GM19023 (cell line): ENCODE measurements at regions not wholly inside any gene's neighbourhood (a gene's known extent, or its start where the extent isn't known, plus 50 kb on each side); places are given as distances from the start of the nearest gene placed in this dataset.

Experiments used
- ATAC-seq: cut with Tn5 transposase; IDR thresholded peaks from one replicate; pipeline ENCODE4 v1.9.1; 2021; ENCODE audit warnings: mild to moderate bottlenecking, moderate library complexity; ENCODE audit not compliant: unreplicated experiment

DNA sequence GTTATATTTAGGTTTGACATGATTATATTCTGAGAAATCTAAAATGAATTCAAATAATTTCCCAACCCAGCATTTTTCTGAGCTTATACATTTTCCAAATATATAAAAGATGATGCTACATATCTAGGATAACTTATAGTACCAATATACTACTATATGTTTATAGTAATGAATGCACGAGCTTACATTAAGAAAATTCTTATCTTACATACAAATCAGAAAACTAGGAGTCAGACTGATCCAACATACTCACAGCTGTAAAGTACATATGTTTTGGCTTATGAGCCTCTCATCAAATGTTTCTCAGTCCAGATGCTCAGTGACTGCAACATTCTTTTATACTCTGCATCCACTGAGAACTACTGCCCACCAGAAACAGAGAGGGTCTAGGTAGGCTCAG, 491.3 kb upstream of the KLF12 start:
- no peak for ATAC-seq

DNA sequence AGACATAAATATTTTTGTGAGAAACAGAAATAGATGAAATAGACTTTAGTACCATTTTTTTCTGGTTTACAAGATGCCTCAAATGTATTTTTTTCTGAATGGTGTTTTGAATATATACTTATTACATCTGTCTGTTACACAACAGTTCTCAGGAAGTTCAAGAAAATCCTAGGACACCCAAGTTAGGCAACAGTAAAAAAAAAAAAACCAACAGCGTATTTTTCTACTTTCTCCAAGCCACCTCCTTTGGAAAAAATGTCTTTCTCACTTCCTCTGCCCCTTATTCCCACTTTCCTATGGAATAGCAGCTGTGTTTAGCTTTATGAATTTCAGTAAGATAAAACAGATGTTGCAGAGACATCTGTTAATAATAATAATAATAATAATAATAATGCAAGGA, 489.6 kb upstream of the KLF12 start:
- no peak for ATAC-seq

DNA sequence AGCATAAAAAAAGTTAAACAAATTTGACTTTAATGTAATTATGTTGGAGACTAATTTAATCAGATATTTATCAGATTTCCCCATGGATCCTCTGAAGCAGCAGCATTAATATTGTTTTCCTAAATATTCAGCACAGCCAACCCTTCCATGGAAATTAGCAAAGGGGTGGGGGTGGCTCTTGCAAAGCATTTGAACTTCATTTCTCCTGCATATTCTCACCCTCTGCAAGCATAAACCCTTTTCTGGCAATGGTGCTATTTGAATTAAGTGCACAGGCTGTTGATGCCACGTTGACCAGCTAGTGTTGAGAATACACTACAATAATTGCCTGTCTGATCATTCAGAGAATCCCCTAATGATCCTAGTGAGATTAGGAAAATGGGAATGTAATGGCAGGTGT, 488.1 kb upstream of the KLF12 start:
- no peak for ATAC-seq

DNA sequence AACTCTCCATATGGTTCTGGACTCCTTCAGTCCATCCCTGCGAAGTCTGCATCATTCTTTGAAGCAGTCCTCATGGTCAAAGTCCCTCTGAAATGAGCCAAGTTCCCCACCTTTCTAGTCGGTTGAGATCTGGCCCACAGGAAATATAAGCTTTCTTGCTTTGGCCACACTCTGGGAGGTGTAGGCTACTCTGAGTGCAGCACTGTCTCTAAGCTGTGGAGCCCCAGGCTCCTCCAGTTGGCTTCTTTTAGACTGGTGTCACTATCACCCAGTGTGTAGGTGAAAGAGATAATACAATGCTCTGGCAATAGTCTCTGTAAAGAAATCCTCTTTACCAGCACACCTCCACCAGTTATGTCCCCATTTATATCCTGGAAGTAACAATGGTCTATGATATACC, 486.5 kb upstream of the KLF12 start:
- no peak for ATAC-seq

DNA sequence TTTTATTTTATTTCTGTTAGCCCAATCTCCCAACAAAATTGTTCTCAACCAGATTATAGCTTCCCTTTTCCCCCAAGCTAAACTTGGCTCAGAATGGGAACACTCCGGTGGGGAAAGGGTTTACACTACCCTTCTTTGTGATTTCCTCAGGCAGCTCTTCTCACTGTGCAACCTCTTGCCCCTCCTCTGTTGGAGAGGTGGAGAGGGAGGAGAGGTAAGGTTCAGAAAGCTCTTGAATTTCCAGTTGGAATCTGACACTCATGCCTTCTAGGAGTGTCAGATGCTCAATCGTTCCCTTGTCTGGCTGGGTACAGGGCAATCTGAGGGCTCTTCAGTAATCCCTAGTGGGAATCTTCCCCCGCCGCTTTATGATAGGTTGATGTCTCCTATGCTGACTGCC, 486.1 kb upstream of the KLF12 start:
- no peak for ATAC-seq

DNA sequence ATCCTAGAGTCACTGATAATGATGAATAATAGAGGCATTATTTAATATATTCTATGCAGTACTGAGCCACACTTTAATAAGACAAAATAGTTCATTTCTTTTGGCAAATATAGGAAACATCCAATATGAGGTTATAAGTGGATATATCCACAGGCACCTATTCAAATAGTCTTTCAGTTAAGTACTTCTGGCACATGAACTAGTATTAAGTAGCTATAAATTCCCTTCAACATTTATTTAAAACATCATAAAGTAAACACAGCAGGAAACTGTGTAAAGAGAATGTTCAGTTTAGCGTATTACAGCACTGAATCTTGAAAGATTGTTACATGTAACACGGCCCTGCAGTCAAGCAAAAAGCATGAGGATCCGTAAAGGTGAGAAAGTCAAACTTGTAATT, 463.3 kb upstream of the KLF12 start:
- ATAC-seq = no peak

DNA sequence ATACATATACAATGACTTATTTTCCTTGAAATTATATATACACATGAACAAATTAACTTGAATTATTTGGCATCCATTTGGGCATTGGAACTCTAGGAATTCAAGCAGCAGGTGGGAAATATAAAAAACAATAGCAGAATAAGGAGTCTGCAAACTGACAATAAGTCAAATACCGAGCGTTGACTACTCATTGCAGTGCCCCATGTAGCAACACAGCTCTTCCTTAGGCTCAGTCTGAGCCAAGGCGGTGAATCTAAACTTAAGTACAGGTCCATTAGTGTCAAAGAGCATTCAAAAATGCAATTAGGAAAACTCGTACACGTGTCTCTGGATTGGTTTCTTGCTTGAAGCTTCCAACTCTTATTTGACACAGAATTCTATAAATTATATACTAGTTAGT, 462.5 kb upstream of the KLF12 start:
- ATAC-seq = no peak

DNA sequence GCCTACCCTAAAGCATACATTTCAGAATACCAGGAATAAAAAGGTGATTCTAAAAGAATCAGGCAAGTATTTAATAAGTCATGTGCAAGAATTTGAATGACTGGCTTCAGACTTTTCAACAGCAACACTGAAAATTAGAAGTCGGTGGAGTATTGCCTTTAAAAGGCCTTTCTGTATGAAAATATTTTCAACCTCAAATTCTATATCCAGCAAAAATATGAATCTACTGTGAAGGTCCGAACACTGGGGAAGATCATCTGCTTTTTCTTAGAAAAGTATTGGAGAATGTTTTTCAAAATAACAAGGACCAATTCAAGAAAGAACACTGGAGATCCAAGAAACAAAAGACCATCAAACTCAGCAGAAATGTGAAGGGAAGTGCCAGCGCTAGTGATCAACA, 459.5 kb upstream of the KLF12 start:
- ATAC-seq = no peak

DNA sequence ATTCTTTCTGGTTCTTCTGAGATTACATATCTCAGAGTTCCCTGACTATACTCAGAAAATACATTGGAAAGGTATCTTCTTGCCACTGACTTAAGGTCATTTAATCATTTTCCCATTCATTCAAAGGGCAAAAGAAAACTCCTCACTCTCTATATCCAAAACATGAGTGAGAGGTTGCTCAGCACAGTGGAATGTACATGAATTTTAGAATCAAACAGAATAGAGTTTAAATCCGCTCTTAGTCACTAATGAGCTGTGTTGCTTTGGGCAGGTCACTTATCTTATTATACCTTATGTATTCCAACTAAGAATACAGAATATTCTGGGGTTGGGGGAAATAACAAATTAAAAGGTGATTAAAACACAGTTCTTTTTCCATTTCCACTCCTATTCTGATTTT, 452.6 kb upstream of the KLF12 start:
- no peak for ATAC-seq

DNA sequence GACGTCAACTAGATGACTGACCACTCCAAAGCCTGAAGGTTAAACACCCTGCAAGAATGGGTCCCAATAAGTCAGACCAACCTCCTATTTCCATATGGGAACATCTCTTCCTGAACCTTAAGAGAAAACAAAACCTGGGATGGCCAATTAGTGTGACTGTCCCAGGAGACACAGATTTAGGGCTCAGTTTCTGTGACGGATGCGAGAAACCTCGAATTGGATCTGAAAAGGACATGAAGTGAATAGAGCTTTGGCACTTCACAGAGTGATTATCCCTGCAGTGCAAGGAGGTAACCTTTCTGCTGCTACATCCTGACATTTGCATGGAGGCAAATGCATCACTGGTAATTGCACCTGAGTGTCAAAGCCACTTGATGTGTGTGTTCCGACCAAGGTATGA, 442.2 kb upstream of the KLF12 start:
- ATAC-seq = no peak

DNA sequence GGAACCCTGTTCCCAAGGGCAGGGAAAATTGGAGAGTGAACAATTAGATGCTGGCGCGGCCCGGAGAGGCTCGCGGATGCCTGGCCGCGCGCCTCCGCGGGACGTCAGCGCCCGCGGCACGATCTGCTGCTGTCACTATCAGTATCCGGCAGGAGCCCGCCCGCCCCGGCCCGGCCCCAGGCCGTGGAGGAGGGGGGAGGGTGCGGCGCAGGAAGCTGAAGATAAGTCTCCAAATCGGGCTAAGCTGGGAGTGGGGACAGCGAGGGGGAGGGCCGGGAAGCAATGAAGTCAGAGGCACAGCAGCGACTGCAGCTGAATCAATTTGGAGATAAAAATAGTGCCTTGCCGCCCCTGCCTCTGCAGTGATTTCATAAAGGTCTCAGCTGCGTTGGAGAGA, 441.5 kb upstream of the KLF12 start:
- peak; percentile 55 for ATAC-seq

DNA sequence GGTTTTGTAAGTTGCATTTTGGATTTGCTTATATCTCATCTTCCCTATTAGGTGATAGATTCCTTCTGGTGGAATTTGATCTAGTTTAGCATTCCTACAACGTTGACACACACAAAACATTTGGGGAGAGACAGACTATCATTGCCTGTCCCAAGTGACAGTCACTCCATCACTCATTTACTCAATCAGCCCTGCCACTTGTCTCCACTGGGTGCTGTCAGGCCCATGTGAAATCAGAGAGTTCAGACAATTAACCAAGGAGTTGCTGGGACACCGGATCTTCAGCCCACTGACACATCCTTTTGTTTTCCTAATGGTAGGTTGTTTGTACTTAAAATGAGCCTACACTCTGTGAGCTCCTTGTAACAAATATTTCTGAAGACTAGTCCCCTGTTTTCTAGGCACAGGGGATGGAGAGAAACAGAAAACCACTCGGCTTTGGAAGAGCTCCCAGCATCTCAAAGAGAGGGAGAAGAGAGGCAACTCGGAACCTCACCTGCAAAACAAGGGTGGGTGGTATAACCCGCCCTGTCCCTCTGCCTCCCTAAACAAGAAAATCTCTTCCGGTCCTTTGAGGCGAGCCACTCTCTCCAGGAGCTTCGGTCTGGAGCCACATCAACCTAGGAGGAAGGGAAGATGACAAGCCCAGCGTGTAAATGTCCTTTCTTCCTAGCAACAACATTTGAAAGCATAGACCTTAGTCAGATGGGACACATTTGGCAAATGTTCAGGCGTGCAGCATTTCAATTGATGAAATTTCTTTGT, 440.9 kb upstream of the KLF12 start:
- peak; percentile 22 for ATAC-seq

DNA sequence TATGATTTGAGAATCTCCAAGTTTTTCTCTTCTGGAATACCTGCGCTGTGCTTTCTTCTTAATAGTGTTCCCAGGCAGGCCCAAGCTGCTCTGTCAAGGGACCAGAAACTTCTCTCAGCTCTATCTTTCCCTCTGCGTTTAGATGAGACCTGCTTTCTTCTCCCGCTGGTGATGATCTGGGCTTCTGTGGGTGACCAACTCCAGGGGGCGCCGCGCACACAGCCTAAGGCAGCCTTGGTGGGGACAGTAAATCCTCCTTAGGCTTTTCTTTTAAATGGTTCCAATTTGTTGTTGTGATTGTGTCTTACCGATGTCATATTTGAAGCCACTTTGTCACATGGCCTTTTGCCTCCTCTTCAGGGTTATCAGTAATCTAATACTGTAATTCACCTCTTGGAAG, 439.4 kb upstream of the KLF12 start:
- ATAC-seq = no peak

DNA sequence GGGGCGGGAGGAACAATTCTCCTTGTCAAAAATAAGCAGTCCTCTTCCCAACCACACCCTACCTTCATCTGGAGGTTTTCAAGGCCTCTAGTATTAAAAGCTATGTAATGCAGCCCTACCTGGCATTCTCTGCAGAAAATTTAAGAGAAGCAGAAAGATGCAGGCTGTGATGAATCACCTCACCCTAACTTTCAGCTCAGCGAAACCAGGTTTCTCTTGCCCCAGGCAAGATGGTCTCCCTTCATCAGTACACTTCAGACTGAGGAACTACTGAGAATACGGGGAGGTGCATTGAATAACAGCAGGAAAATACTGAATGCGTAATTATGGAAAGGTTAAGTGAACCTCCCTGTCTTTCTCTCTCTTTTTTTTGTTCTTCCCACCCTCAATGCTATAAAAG, 437.6 kb upstream of the KLF12 start:
- ATAC-seq = no peak

DNA sequence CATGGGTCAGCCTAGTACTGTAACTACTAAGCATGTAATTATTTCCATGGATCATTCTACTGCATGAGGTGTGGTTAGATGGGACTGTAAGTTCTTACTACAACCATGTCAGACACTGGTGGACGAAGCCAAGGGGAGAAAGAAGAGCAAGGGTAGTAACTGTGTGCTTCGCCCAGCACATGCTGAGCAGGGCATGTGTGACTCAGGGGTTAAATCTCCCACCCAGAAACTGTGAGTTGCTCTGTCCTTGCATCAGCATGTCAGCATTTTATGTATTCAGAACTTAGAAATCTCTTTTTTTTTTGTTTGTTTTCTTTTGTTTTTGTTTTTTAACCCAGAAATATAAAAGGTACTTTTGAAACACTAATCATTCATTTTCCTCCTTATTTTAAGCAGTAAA, 436.6 kb upstream of the KLF12 start:
- ATAC-seq = no peak

DNA sequence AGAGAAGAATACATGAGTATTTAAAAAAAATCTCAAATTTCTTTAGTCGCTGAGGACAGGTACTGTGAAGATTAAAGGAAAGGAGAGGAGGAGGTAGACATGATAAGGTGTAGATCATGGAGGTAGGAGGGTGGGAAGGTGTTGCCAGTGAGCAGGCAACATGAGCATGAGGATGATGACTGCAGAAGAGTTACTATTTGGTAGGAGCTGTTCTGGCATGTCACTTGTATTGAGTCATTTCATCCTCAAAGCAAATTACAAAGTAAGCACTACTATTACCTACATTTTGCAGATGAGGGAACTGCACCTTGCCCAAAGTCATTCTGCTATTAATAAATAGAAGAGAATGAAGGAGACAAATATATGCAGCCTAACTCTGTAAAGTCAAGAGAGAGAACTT, 435.8 kb upstream of the KLF12 start:
- no peak for ATAC-seq

DNA sequence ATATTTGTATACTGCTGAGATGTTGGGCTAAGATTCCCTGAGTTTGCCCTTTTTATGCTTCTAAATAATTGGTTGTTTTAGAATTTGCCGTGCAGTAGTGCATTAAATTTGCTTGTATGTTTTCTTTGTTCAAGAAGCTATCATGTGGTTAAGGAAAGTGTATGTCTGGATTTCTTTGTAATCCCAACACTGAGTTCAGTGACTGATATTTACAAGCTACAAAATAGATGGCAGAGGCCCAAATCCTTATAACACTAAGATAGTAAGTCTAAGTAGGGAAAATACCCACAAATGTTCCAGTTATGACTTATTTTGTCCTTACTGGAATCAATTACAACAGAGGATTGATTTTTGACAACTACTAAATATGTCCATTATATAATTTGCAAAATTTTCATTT, 435.0 kb upstream of the KLF12 start:
- ATAC-seq = no peak

DNA sequence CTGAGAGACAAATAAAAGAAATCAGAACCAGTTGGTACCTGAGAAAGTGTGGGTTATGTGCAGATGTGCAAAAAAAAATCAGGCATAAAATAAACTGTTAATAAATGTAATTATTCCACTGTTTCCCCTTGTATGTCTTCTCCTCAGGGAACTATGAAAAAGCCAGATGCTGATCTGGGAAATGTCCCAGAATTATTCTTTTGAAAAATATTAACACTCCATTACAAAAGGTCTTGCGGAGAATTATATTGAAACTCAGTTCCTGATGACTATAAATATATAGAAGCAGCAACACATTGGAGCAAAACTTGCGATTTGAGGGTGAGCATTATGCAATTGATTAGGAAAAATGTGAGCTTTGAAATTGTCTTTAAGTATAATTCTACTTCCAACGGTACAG, 433.3 kb upstream of the KLF12 start:
- ATAC-seq = no peak

DNA sequence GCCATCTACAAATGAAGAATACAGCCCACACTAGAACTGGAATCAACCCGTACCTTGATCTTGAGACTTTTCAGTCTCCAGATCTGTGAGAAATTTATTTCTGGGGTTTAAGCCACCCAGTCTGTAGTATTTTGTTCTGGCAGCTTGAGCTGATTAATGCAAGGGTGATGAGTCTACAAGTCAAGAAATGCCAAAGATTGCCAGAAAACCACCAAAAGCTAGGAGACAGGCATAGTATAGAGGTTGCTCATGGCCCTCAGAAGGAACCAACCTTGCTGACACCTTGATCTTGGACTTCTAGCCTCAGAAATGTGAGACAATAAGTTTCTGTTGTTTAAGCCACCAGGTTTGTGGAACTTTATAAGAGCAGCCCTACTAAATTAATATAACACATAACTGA, 428.2 kb upstream of the KLF12 start:
- ATAC-seq = no peak

DNA sequence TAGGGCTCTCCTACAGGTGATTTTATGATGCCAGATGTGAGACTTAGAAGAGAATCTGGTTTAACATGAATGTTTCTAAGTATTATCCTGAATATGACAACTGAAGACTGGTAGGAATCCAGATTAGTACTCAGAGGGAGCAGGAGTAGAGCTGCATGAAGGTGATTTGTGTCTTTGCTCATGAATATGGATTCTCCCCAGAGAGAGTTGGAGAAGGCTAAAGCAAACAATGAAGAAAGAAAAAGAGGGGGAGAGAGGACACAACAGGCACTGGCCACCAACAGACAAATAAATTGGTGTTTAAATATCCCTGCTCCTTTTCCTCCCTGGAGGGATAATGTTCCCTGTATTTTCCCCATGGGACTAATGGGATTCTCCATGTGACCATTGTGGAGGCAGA, 427.0 kb upstream of the KLF12 start:
- ATAC-seq = no peak

DNA sequence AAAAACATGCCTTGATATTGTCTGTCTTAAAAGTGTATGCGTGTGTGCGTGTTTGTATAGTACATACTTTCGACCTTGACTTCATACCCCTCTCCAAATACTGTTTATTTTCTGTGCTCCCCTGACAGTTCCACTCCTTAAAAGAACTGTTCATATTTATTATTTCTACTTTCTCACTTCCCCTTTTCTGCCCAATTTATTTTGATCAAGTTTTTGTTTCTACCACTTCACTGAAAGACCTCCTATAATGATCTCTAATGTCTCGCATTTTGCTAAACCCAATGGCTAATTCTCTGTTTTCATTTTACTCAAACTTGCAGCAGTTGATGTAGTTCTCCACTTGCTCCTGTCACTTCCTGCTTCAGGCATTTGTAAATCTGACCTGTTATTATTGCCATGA, 426.1 kb upstream of the KLF12 start:
- ATAC-seq = no peak

DNA sequence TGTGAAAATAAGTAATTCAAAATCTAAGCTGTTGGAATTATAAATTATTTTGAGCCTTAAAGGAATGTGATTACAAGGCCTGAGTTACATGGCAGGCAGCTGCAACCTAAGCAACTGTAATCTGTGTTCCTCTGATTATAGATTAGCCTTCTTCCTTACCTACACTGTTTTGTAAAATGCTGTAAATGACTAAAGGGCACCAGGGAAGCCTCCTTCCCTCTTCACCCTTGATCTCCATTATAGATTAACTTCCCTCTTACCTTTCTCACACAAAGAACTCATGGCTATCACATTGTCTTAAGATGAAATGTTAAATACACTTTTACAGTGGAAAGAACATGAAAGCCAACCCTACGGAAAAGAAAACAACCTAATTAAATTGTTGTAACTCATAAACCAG, 423.7 kb upstream of the KLF12 start:
- ATAC-seq = no peak

DNA sequence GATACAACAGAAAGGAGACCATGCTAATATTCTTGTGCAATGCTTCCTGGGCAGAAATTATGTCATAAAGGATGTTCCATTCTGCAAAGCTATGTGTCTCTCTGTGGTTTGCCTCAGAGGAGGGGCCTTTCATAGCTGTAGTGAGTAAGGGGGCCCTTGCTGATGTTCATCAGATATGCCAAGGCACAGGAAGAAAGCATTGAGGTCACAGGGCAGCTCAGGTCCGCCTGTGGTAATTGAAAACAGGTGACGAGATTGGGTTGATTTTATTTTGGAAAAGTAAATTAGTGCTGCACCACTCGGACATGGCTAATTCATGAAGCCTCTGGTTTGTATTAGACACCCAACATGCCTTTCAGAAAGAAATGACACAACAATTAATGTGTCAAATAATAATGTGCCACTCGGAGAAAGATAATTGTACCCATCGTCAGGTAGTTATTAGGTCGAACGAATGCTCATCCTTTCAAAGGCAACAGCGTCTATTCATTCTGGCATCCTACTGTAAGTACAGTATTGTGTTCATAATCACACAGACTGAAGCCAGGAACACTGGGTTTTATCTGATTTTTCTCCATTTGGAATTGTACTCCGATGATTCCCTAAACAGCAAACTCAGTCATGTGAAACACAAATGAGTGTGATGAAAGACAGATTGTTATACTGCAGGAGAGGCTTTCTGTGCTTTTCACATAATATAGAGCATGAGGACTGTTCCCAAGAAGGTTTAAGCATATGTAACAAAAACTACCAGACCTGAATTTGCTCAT, 421.6 kb upstream of the KLF12 start:
- ATAC-seq = no peak
